ENCODE measurements at regions not wholly inside any gene's neighbourhood (a gene's known extent, or its start where the extent isn't known, plus 50 kb on each side); places are given as distances from the start of the nearest gene placed in this dataset.

DNA sequence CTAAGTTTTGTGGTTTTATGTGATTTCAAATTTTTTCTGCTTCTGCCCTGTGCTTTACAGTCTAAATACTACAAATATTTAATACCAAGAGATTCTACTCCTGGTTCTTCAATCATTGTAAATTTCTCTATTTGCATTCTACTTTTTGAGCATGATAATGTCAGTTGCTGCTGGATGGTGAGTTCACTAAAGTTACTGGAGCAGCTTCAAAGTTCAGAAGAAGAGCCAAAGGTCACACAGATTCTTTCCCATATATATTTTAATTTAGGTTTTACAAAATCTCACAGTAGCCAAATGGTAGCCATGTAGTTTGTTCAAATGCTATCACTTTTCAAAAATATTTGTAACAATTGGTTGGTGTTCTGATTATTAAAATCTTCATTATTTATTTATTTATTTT lies 378.7 kb downstream of the TMEM232 start:
- TF ChIP-seq GATA1 (IDR thresholded peaks at IDR 0.05; ENCODE audit: low read depth, low read length): no peak
- TF ChIP-seq POLR2A (IDR thresholded peaks at IDR 0.05; ENCODE audit: low read length): no peak
- DNase-seq: no peak

DNA sequence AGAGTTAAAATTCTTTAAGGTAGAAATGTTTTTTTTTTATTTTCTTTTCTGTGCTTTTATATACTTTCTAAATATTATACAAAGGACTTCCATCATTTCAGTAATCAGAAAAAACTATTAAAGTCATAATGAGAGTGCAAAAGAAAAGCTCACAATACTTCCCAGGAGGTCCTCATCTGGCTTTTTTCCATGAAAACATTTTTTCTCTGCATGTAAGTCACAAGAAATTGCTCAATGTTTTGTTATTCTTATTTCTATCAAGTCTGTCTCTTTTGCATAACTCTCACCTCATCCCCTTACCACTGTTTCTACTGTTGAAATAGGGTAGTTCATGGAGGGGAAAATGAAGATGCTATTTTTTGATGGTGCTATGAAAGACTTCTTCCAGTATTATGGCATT lies 375.0 kb downstream of the TMEM232 start:
- TF ChIP-seq POLR2A (IDR thresholded peaks at IDR 0.05; ENCODE audit: low read length) (no peak), GATA1 (IDR thresholded peaks at IDR 0.05; ENCODE audit: low read depth, low read length) (no peak)
- no peak for DNase-seq

DNA sequence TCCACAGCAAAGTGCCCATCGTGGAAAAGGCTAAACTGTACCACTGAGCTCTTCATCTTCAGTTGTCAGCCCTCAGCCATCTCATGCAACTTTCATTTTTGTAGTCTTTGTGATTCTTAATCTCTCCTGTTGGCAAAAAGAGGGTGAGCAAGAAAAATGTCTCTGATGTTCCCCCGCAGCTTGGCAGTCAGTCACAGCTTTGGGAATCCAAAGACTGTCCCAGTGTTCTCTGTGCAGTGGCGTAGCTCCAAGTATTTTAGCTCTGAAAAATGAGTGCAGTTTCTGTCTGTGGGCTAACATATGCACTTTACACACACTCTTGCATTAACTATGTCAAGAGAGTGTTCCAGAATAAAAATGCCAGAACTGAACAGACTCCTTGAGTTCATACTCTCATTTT lies 372.2 kb downstream of the TMEM232 start:
- TF ChIP-seq POLR2A (IDR thresholded peaks at IDR 0.05; ENCODE audit: low read length): no peak
- TF ChIP-seq GATA1 (IDR thresholded peaks at IDR 0.05; ENCODE audit: low read depth, low read length): no peak

DNA sequence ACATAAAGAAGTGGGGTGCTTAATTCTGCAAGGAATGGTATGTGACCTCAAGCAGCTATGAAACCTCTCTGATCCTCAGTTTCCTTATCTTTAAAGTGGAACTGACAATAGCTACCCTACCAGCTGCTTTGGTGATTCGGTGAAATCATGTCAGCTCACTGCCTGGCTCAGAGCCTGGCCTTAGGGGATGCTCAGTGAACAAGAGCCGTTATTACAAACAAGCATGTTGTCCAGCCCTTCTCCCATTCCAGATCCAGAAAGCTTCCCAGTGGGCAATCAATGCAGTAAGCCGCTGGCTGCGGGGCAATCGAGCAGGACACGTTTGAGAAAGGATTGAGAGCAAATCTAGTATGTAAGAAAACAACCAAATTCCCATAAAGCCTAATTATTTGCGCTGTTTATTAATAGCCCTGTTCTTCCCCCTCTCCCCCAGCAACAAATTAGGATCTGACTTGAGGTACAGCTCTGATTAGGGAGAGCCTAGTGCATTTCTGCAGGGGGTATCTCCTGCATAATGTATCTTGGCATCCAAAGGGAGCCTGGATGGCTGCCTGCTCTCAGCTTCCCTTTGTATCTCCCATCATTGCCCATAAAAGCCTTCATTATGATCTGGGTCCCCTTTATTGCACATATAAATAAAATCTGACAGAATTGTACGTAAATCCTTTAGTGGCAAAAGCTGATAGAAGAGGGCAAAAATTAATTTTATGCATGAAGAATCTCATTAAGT lies 371.4 kb downstream of the TMEM232 start:
- no peak for DNase-seq
- TF ChIP-seq POLR2A (IDR thresholded peaks at IDR 0.05; ENCODE audit: low read length) (no peak), GATA1 (IDR thresholded peaks at IDR 0.05; ENCODE audit: low read depth, low read length) (no peak)

More for the DNA sequence above, 372.2 kb downstream of the TMEM232 start:
- DNase-seq: no peak

DNA sequence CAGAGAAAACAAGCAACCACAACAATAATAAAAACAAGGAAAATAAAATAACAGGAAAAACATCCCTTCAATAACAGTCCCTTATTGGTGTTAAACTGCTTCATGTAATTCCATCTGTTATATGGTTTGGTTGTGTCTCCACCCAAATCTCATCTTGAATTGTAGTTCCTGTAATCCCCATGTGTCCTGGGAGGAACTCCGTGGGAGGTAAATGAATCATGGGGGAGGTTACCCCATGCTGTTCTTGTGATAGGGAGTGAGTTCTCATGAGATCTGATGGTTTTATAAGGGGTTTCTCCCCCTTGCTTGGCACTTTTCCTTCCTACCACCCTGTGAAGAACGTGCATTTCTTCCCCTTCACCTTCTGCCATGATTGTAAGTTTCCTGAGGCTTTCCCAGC lies 369.8 kb downstream of the TMEM232 start:
- DNase-seq: no peak
- TF ChIP-seq GATA1 (IDR thresholded peaks at IDR 0.05; ENCODE audit: low read depth, low read length): no peak
- no peak for TF ChIP-seq POLR2A (IDR thresholded peaks at IDR 0.05; ENCODE audit: low read length)

DNA sequence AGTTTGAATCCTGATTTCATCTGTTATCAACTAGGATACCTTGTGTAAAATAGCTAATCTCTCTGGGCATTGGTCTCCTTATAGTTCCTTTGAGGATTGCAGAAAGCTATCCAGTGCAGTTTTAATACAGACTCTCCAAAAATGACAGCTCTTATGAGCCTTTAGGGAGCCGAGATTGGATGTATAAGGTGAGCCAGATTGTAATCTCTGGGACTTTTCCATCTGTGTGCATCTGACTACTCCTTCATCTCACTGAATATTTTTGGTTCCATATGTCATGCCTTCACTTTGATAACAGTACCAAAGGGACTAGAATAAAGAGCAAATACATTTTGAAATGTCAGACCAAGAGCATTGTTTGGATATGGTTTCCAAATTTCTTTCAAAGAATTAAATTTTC lies 367.2 kb downstream of the TMEM232 start:
- TF ChIP-seq POLR2A (IDR thresholded peaks at IDR 0.05; ENCODE audit: low read length) (no peak), GATA1 (IDR thresholded peaks at IDR 0.05; ENCODE audit: low read depth, low read length) (no peak)
- DNase-seq: no peak

DNA sequence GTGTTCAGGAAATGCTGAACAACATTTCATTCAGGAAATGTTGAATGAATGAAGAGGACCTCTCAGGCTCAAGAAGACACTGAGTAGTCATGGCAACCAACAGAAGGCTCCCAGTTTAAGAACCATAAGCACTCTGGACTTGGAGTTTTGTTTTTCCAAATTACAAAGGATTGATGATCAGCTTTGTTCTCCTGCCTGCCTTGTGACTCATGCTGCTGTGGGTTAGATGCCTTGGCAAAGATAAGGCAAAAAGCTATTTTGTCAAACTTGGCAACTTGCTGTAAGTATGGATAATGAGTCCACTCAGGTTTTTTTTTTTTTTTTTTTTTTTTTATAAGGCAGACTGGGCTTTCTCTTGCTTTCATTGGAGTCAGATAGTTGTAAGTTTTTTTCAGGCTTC lies 365.0 kb downstream of the TMEM232 start:
- no peak for DNase-seq
- no peak for TF ChIP-seq POLR2A (IDR thresholded peaks at IDR 0.05; ENCODE audit: low read length)
- no peak for TF ChIP-seq GATA1 (IDR thresholded peaks at IDR 0.05; ENCODE audit: low read depth, low read length)

DNA sequence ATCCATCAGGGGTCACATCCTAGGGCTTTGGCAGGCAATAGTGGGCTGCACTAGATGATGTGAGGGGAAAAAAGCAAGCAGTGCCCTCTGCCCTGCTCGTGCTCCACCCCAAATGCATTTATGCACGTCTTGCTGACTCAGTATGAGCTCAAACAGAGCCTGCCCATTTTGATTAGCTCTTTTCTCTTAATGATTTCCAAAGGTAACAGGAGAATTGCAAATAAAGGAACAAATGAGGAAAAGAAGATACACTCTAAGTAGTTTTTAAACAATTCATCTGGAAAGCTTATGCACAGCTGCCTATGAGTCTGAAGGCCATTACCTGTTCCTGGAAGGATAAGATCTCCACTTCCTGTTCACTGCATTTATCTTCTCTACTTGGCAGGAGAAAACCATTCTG lies 364.2 kb downstream of the TMEM232 start:
- TF ChIP-seq POLR2A (IDR thresholded peaks at IDR 0.05; ENCODE audit: low read length) (no peak), GATA1 (IDR thresholded peaks at IDR 0.05; ENCODE audit: low read depth, low read length) (no peak)
- no peak for DNase-seq

DNA sequence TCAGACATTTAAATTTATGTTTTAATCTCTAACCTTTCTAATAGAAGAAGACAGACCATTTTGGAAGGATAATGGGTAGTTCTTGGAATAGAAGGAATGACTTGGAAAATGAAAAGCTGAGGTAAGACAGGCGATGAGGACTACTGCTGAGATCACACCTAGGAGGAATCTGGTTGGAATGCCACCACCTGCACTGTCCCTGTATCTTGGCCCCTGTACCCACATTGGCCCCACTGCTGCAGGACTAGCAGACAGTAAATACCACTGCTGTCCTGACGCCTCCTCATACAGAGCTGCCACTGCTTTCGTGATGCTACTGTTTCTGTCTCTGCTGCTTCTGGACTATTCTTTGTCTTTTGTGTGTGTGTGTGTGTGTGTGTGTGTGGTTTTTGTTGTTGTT lies 359.8 kb downstream of the TMEM232 start:
- TF ChIP-seq POLR2A (IDR thresholded peaks at IDR 0.05; ENCODE audit: low read length) (no peak), GATA1 (IDR thresholded peaks at IDR 0.05; ENCODE audit: low read depth, low read length) (no peak)
- DNase-seq: no peak
